OCI-LY7 (cell line): ENCODE measurements at regions not wholly inside any gene's neighbourhood (a gene's known extent, or its start where the extent isn't known, plus 50 kb on each side); places are given as distances from the start of the nearest gene placed in this dataset.

Source experiments
- BruUV-seq: library from RNA; stranded (reverse); fragments of 400-500 nt; replicated peaks from 2 replicates; lab custom pipeline; 2021; lab: Mats Ljungman, UMichigan
- CTCF ChIA-PET: fragments of 300-600 bp; sonication (Branson Sonifier 250); formaldehyde crosslinking; loops from one replicate; lab custom pipeline; 2022; ENCODE audit warnings: antibody characterized with exemption; ENCODE audit not compliant: unreplicated experiment; lab: Charles Lee
- POLR2A ChIA-PET: fragments of 300-600 bp; sonication (Branson Sonifier 250); formaldehyde crosslinking; loops from one replicate; lab custom pipeline; 2022; ENCODE audit warnings: antibody characterized with exemption; lab: Charles Lee
- DNase-seq: peaks from one replicate; pipeline ENCODE4 v3.0.0-alpha.2; 2015; ENCODE audit warnings: low spot score
- H2AFZ ChIP-seq: fragments of 200-600 bp; sonication (generic), shearing (Covaris generic); 2 replicates; pipeline ENCODE4 v1.6.1; 2014; ENCODE audit warnings: mild to moderate bottlenecking, antibody characterized with exemption, low read length, moderate library complexity
- H3K27ac ChIP-seq: fragments of 200-600 bp; sonication (generic); 2 replicates; pipeline ENCODE4 v1.5.1; 2014; ENCODE audit warnings: mixed run types, low read depth, mild to moderate bottlenecking, moderate library complexity, low read length, inconsistent platforms; ENCODE audit not compliant: poor library complexity, severe bottlenecking
- H3K36me3 ChIP-seq: fragments of 200-600 bp; sonication (generic); 2 replicates; pipeline ENCODE4 v1.6.1; 2014; ENCODE audit warnings: mild to moderate bottlenecking, antibody characterized with exemption, low read length, moderate library complexity, mixed read lengths; ENCODE audit not compliant: insufficient read depth
- H3K4me1 ChIP-seq: fragments of 200-600 bp; sonication (generic); 2 replicates; pipeline ENCODE4 v1.5.1; 2014; ENCODE audit warnings: mild to moderate bottlenecking, low read length; ENCODE audit not compliant: insufficient read depth, poor library complexity, severe bottlenecking
- H3K4me2 ChIP-seq: fragments of 200-600 bp; sonication (generic); 2 replicates; pipeline ENCODE4 v1.6.1; 2014; ENCODE audit warnings: mild to moderate bottlenecking, low read length
- H3K4me3 ChIP-seq: fragments of 200-600 bp; sonication (generic); 2 replicates; pipeline ENCODE4 v1.5.1; 2014; ENCODE audit warnings: mild to moderate bottlenecking, low read depth, low read length; ENCODE audit not compliant: poor library complexity, severe bottlenecking
- H3K79me2 ChIP-seq: fragments of 200-600 bp; sonication (generic); 2 replicates; pipeline ENCODE4 v1.6.1; 2016; ENCODE audit warnings: low read depth, mild to moderate bottlenecking, low read length, moderate library complexity, mixed read lengths; ENCODE audit not compliant: insufficient read depth
- H3K9me2 ChIP-seq: fragments of 200-600 bp; sonication (generic); 2 replicates; pipeline ENCODE4 v1.6.1; 2016; ENCODE audit warnings: mild to moderate bottlenecking, low read length, mixed read lengths; ENCODE audit not compliant: insufficient read depth
- H3K9me3 ChIP-seq: fragments of 200-600 bp; sonication (generic); 2 replicates; pipeline ENCODE4 v1.6.1; 2014; ENCODE audit warnings: mild to moderate bottlenecking, mixed run types, low read length, mixed read lengths
- H4K20me1 ChIP-seq: fragments of 200-600 bp; sonication (generic); 2 replicates; pipeline ENCODE4 v1.6.1; 2014; ENCODE audit warnings: mild to moderate bottlenecking, antibody characterized with exemption, low read length, moderate library complexity, mixed read lengths; ENCODE audit not compliant: insufficient read depth
- EZH2phosphoT487 ChIP-seq: fragments of 200-600 bp; sonication (generic); IDR thresholded peaks from 2 replicates; pipeline ENCODE4 v1.6.1; 2018; ENCODE audit warnings: low read depth, borderline replicate concordance, mild to moderate bottlenecking, mixed run types, antibody characterized with exemption, low read length, moderate library complexity, mixed read lengths
- intact Hi-C: fragments of 100-400 bp; cut with micrococcal nuclease; formaldehyde crosslinking; loops from one replicate; pipeline ENCODE4 v1.10.0; 2022; ENCODE audit not compliant: unreplicated experiment
- TF ChIP-seq, protein P1 (sequence below): fragments of 200-600 bp; sonication (generic); conservative IDR thresholded peaks from 2 replicates; pipeline ENCODE4 v1.5.1; 2014; ENCODE audit warnings: mild to moderate bottlenecking, antibody characterized with exemption, low read length, moderate library complexity, mixed read lengths

DNA sequence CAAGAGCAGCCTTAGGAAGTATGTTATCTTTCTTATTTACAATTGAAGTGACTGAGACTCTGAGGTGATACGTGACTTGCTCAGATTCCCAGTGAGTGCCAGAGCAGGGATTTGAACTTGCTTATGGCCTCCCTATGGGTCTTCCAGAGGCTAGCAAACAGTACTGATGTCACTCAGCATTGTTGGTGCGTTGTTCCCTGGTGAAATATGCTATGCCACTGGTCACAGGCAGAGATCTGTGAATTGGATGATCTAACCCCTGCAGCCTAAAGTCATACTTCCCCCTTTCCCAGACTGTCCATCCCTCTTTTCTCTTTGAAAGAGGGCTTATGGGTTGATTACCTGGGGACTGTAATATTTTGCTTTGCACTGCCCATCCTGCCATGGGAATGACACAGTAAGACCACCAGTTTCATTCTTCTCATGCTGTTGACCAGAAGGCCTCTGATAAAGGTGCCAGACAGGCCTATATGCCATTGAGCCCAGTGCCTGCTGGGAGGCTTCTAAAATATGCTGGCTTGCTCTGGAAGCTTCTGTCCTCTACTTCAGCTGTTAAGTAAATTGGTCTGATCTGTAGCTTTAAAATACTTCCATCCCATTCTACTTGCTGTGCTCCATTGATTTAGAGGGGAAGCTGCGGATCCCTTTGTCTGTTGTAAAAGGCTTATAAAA, 152.2 kb upstream of the E2F8 start:
- no peak for TF ChIP-seq EZH2phosphoT487
- TF ChIP-seq, protein P1, sequence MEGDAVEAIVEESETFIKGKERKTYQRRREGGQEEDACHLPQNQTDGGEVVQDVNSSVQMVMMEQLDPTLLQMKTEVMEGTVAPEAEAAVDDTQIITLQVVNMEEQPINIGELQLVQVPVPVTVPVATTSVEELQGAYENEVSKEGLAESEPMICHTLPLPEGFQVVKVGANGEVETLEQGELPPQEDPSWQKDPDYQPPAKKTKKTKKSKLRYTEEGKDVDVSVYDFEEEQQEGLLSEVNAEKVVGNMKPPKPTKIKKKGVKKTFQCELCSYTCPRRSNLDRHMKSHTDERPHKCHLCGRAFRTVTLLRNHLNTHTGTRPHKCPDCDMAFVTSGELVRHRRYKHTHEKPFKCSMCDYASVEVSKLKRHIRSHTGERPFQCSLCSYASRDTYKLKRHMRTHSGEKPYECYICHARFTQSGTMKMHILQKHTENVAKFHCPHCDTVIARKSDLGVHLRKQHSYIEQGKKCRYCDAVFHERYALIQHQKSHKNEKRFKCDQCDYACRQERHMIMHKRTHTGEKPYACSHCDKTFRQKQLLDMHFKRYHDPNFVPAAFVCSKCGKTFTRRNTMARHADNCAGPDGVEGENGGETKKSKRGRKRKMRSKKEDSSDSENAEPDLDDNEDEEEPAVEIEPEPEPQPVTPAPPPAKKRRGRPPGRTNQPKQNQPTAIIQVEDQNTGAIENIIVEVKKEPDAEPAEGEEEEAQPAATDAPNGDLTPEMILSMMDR: no peak
- H3K9me3 ChIP-seq: no peaks in the 10 kb centered on the region
- no peaks in the 10 kb centered on the region for H3K79me2 ChIP-seq
- no peaks in the 10 kb centered on the region for H3K9me2 ChIP-seq
- BruUV-seq: no TSS peak
- H3K36me3 ChIP-seq: no peaks in the 10 kb centered on the region
- H4K20me1 ChIP-seq: no peaks in the 10 kb centered on the region
- H3K27ac ChIP-seq: no peak overlapping the region
- ChIA-PET CTCF (no interaction called here), POLR2A (interaction anchor here (0.9 kb wide), 1 partner anchor 26 kb away, joined by 3 read pairs; no protein-coding TSS in a partner anchor)
- H2AFZ ChIP-seq: no peak overlapping the region
- intact Hi-C loops: no loop called here
- no peak overlapping the region for H3K4me2 ChIP-seq
- H3K4me3 ChIP-seq: no peak overlapping the region
- H3K4me1 ChIP-seq: no peaks in the 10 kb centered on the region
- DNase-seq: no peak

DNA sequence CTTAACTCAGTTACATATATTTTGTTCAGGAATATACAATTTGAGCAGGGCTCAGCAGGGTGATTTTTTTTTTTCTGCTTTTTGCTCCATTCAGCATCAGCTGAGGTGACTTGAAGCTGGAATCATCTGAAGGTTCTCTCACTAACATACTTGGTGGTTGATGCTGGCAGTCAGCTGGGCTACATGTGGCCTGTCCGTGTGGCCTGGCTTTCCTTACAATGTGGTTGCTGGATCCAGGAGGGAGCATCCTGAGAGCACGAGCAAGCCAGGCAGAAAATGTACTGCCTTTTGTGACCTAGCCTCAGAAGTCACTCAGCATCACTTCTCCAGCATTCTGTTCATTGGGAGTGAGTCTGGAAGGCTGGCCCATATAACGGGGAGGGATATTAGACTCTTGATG, 151.6 kb upstream of the E2F8 start:
- H3K4me2 ChIP-seq: no peak overlapping the region
- intact Hi-C loops: no loop called here
- DNase-seq: no peak
- no peaks in the 10 kb centered on the region for H3K36me3 ChIP-seq
- ChIA-PET POLR2A (no interaction called here), CTCF (no interaction called here)
- H3K27ac ChIP-seq: no peak overlapping the region
- no peak overlapping the region for H2AFZ ChIP-seq
- H4K20me1 ChIP-seq: no peaks in the 10 kb centered on the region
- no peak overlapping the region for H3K4me3 ChIP-seq
- no peaks in the 10 kb centered on the region for H3K9me2 ChIP-seq
- BruUV-seq: no TSS peak
- TF ChIP-seq EZH2phosphoT487: no peak
- TF ChIP-seq, protein P1: no peak
- no peaks in the 10 kb centered on the region for H3K9me3 ChIP-seq
- no peaks in the 10 kb centered on the region for H3K79me2 ChIP-seq
- no peaks in the 10 kb centered on the region for H3K4me1 ChIP-seq

DNA sequence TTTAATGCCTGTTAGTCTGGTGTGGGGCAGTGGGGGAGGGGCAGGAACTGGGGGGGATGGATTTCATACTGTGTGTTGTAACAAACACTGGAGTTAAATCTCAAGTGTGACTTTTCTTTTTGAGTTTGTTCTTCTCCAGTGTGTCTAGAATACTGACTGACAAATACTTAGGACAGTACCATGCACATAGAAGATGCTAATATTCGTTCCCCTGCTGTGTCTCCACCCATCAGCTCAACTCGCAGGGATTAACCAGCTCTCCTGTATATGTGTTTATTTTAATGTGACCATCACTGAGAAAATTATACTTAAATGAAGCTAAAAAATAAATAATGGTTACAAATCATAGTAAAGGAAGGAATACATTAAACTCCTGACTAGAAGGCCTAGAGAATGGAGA, 150.9 kb upstream of the E2F8 start:
- no TSS peak for BruUV-seq
- Histone ChIP-seq H4K20me1 (no peaks in the 10 kb centered on the region), H3K79me2 (no peaks in the 10 kb centered on the region), H3K4me1 (no peaks in the 10 kb centered on the region), H3K9me3 (no peaks in the 10 kb centered on the region), H3K9me2 (no peaks in the 10 kb centered on the region), H3K4me3 (no peak overlapping the region), H2AFZ (no peak overlapping the region), H3K4me2 (no peak overlapping the region), H3K27ac (no peak overlapping the region), H3K36me3 (no peaks in the 10 kb centered on the region)
- intact Hi-C loops: no loop called here
- no peak for DNase-seq
- no peak for TF ChIP-seq EZH2phosphoT487
- TF ChIP-seq, protein P1: no peak
- POLR2A ChIA-PET: no interaction called here
- CTCF ChIA-PET: no interaction called here
